Dendritic cell treated with granulocyte-macrophage colony-stimulating factor and Interleukin-4, amounts not matched to agents 40 ng/mL and 50 ng/mL, for 4 days (primary cell): ENCODE measurements at regions not wholly inside any gene's neighbourhood (a gene's known extent, or its start where the extent isn't known, plus 50 kb on each side); places are given as distances from the start of the nearest gene placed in this dataset.

ENCODE experiments used
- H3K27ac Mint-ChIP-seq: one replicate; pipeline ENCODE4 v1.8.0; 2022; ENCODE audit warnings: mild to moderate bottlenecking, mixed read lengths
- H3K27me3 Mint-ChIP-seq: one replicate; pipeline ENCODE4 v1.8.0; 2022; ENCODE audit warnings: mild to moderate bottlenecking, mixed read lengths
- H3K36me3 Mint-ChIP-seq: one replicate; pipeline ENCODE4 v1.8.0; 2022; ENCODE audit warnings: low read depth, mixed read lengths
- H3K4me1 Mint-ChIP-seq: one replicate; pipeline ENCODE4 v1.8.0; 2022; ENCODE audit warnings: low read depth, mixed read lengths
- H3K4me3 Mint-ChIP-seq: one replicate; pipeline ENCODE4 v1.8.0; 2022; ENCODE audit warnings: mild to moderate bottlenecking, moderate library complexity, mixed read lengths
- H3K9me3 Mint-ChIP-seq: one replicate; pipeline ENCODE4 v1.8.0; 2022; ENCODE audit warnings: mixed read lengths
- intact Hi-C: fragments of 100-400 bp; cut with micrococcal nuclease; formaldehyde crosslinking; loops from one replicate; pipeline ENCODE4 v1.15.0; 2022

GRCh38 chr4:180518906-180519305 lies 1724.3 kb upstream of the TENM3 start:
- Mint-ChIP-seq H3K9me3 (no peaks in the 10 kb centered on the region), H3K4me3 (no peak overlapping the region), H3K27me3 (no peaks in the 10 kb centered on the region), H3K4me1 (no peaks in the 10 kb centered on the region), H3K36me3 (no peaks in the 10 kb centered on the region), H3K27ac (no peak overlapping the region)
- intact Hi-C loops, result no loop called here

- Mint-ChIP-seq H3K4me3 (no peak overlapping the region), H3K36me3 (no peaks in the 10 kb centered on the region), H3K27ac (no peak overlapping the region), H3K4me1 (no peaks in the 10 kb centered on the region), H3K9me3 (no peaks in the 10 kb centered on the region), H3K27me3 (no peaks in the 10 kb centered on the region)
- intact Hi-C loops, result no loop called here
Observed at GRCh38 chr4:180521181-180521580, 1722.0 kb upstream of the TENM3 start.

GRCh38 chr4:180525523-180526077 lies 1717.6 kb upstream of the TENM3 start:
- Mint-ChIP-seq H3K9me3 (peaks cover 5% of the 10 kb centered on the region), H3K27ac (no peak overlapping the region), H3K4me3 (no peak overlapping the region), H3K27me3 (no peaks in the 10 kb centered on the region), H3K4me1 (no peaks in the 10 kb centered on the region), H3K36me3 (no peaks in the 10 kb centered on the region)
- intact Hi-C loops, result no loop called here

- Mint-ChIP-seq H3K36me3 (no peaks in the 10 kb centered on the region), H3K27ac (no peak overlapping the region), H3K27me3 (no peaks in the 10 kb centered on the region), H3K4me3 (no peak overlapping the region), H3K4me1 (no peaks in the 10 kb centered on the region), H3K9me3 (peaks cover 27% of the 10 kb centered on the region)
- intact Hi-C loops, result no loop called here
Observed at GRCh38 chr4:180528003-180528402, 1715.2 kb upstream of the TENM3 start.

GRCh38 chr4:180530787-180531186 lies 1712.4 kb upstream of the TENM3 start:
- Mint-ChIP-seq H3K36me3 (no peaks in the 10 kb centered on the region), H3K9me3 (peaks cover 31% of the 10 kb centered on the region), H3K4me1 (no peaks in the 10 kb centered on the region), H3K27ac (no peak overlapping the region), H3K4me3 (no peak overlapping the region), H3K27me3 (no peaks in the 10 kb centered on the region)
- intact Hi-C loops, result no loop called here

- Mint-ChIP-seq H3K27ac (no peak overlapping the region), H3K9me3 (peaks cover 31% of the 10 kb centered on the region), H3K4me3 (no peak overlapping the region), H3K36me3 (no peaks in the 10 kb centered on the region), H3K4me1 (no peaks in the 10 kb centered on the region), H3K27me3 (no peaks in the 10 kb centered on the region)
- intact Hi-C loops, result no loop called here
Observed at GRCh38 chr4:180532691-180533090, 1710.5 kb upstream of the TENM3 start.

- Mint-ChIP-seq H3K4me3 (no peak overlapping the region), H3K9me3 (no peaks in the 10 kb centered on the region), H3K4me1 (no peaks in the 10 kb centered on the region), H3K27me3 (no peaks in the 10 kb centered on the region), H3K27ac (no peak overlapping the region), H3K36me3 (no peaks in the 10 kb centered on the region)
- intact Hi-C loops, result no loop called here
Observed at GRCh38 chr4:180538384-180539057, 1704.7 kb upstream of the TENM3 start.

GRCh38 chr4:180539284-180539683 lies 1703.9 kb upstream of the TENM3 start:
- Mint-ChIP-seq H3K4me3 (no peak overlapping the region), H3K4me1 (no peaks in the 10 kb centered on the region), H3K36me3 (no peaks in the 10 kb centered on the region), H3K9me3 (no peaks in the 10 kb centered on the region), H3K27me3 (no peaks in the 10 kb centered on the region), H3K27ac (no peak overlapping the region)
- intact Hi-C loops, result no loop called here

- no peak overlapping the region for H3K4me3 Mint-ChIP-seq
- H3K4me1 Mint-ChIP-seq, result no peaks in the 10 kb centered on the region
- intact Hi-C loops, result no loop called here
- H3K27ac Mint-ChIP-seq, result no peak overlapping the region
- no peaks in the 10 kb centered on the region for H3K9me3 Mint-ChIP-seq
- no peaks in the 10 kb centered on the region for H3K27me3 Mint-ChIP-seq
- no peaks in the 10 kb centered on the region for H3K36me3 Mint-ChIP-seq
Observed at GRCh38 chr4:180541678-180542077, 1701.5 kb upstream of the TENM3 start.

- Mint-ChIP-seq H3K27ac (no peak overlapping the region), H3K9me3 (no peaks in the 10 kb centered on the region), H3K27me3 (no peaks in the 10 kb centered on the region), H3K4me1 (no peaks in the 10 kb centered on the region), H3K36me3 (no peaks in the 10 kb centered on the region), H3K4me3 (no peak overlapping the region)
- intact Hi-C loops, result no loop called here
Observed at GRCh38 chr4:180542445-180543100, 1700.6 kb upstream of the TENM3 start.

- peaks cover 18% of the 10 kb centered on the region for H3K9me3 Mint-ChIP-seq
- intact Hi-C loops, result no loop called here
- H3K4me3 Mint-ChIP-seq, result no peak overlapping the region
- no peaks in the 10 kb centered on the region for H3K36me3 Mint-ChIP-seq
- no peak overlapping the region for H3K27ac Mint-ChIP-seq
- H3K4me1 Mint-ChIP-seq, result no peaks in the 10 kb centered on the region
- no peaks in the 10 kb centered on the region for H3K27me3 Mint-ChIP-seq
Observed at GRCh38 chr4:180550106-180550505, 1693.1 kb upstream of the TENM3 start.

- Mint-ChIP-seq H3K36me3 (no peaks in the 10 kb centered on the region), H3K4me3 (no peak overlapping the region), H3K27me3 (no peaks in the 10 kb centered on the region), H3K4me1 (no peaks in the 10 kb centered on the region), H3K27ac (no peak overlapping the region), H3K9me3 (no peaks in the 10 kb centered on the region)
- intact Hi-C loops, result no loop called here
Observed at GRCh38 chr4:180557348-180557747, 1685.9 kb upstream of the TENM3 start.

- Mint-ChIP-seq H3K27ac (no peak overlapping the region), H3K27me3 (no peaks in the 10 kb centered on the region), H3K36me3 (no peaks in the 10 kb centered on the region), H3K9me3 (no peaks in the 10 kb centered on the region), H3K4me3 (no peak overlapping the region), H3K4me1 (no peaks in the 10 kb centered on the region)
- intact Hi-C loops, result no loop called here
Observed at GRCh38 chr4:180557950-180558349, 1685.3 kb upstream of the TENM3 start.

- Mint-ChIP-seq H3K27ac (no peak overlapping the region), H3K4me1 (no peaks in the 10 kb centered on the region), H3K27me3 (no peaks in the 10 kb centered on the region), H3K4me3 (no peak overlapping the region), H3K36me3 (no peaks in the 10 kb centered on the region), H3K9me3 (no peaks in the 10 kb centered on the region)
- intact Hi-C loops, result no loop called here
Observed at GRCh38 chr4:180558427-180558826, 1684.8 kb upstream of the TENM3 start.

GRCh38 chr4:180560896-180561295 lies 1682.3 kb upstream of the TENM3 start:
- Mint-ChIP-seq H3K4me1 (no peaks in the 10 kb centered on the region), H3K27me3 (no peaks in the 10 kb centered on the region), H3K4me3 (no peak overlapping the region), H3K27ac (no peak overlapping the region), H3K36me3 (no peaks in the 10 kb centered on the region), H3K9me3 (peaks cover 13% of the 10 kb centered on the region)
- intact Hi-C loops, result no loop called here
